ENCODE measurements at regions not wholly inside any gene's neighbourhood (a gene's known extent, or its start where the extent isn't known, plus 50 kb on each side); places are given as distances from the start of the nearest gene placed in this dataset.
A peak's percentile ranks its signal among the peaks of the same experiment; 100 is the strongest.

DNA sequence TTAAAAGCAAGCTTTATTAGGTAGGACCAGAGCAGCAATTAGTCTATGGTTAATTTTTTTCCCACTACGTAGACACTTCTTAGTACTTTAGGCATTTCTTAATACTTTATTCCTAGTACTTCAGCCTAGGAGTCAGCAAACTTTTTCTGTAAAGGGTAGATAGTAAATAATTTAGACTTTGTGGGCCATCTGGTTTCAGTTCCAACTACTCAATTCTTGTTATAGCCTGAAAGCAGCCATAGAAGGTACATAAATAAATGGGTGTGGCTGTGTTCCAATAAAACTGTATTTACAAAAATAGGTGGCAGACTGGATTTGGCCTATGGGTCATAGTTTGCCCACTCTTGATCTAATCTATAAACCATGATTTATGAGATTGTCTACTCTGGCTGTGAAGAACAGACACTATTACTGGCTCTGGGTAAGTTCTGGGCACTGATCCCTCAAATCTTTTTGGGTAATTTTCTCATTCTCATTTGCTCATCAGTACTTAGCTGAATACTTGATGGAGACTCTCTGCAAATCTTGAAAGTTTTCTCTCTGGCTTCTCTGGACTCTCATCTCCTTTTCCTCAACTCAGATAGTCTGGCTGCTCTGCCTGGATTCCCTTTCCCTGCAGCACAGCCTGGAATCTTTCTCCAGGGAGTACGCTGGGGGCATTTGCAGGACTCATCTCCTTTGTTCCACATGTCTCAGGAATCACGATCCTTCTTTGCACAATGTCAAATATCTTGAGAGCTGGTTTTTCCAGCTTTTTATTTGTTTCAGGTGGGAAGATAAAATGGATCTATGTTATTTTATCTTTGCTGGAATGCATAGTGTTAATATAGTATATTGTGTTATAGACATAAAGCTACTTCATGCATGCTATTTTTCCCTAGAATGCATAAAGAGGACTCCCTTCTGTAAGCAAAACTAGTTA, 524.8 kb upstream of the TBL1XR1 start:
- CTCF ChIA-PET, result interaction anchor here (0.6 to 0.7 kb wide), 2 partner anchors 40 to 120 kb away, joined by 3 read pairs; no protein-coding TSS in a partner anchor
- no TSS peak for BruUV-seq (replicated peaks)
- no peaks in the 10 kb centered on the region for H3K9me3 Mint-ChIP-seq (ENCODE audit: unreplicated experiment)
- intact Hi-C loops (cut with micrococcal nuclease), result no loop called here
- peak overlapping the region; percentile 29 for H3K27ac Mint-ChIP-seq (ENCODE audit: low read depth, unreplicated experiment)
- TF ChIP-seq CTCF (IDR thresholded peaks at IDR 0.05; ENCODE audit: unreplicated experiment), result no peak
- peaks cover 8% of the 10 kb centered on the region for H3K4me1 Mint-ChIP-seq (ENCODE audit: insufficient read depth, unreplicated experiment)
- no peak overlapping the region for H3K4me3 Mint-ChIP-seq (ENCODE audit: unreplicated experiment)
- no peak for DNase-seq (ENCODE audit: unreplicated experiment)
- POLR2A ChIA-PET, result no interaction called here
- no peaks in the 10 kb centered on the region for H3K36me3 Mint-ChIP-seq (ENCODE audit: insufficient read depth, unreplicated experiment)
- no peaks in the 10 kb centered on the region for H3K27me3 Mint-ChIP-seq (ENCODE audit: insufficient read depth, unreplicated experiment)

- ChIA-PET POLR2A (no interaction called here), CTCF (no interaction called here)
- BruUV-seq (replicated peaks), result no TSS peak
- Mint-ChIP-seq H3K27ac (ENCODE audit: low read depth, unreplicated experiment) (no peak overlapping the region), H3K36me3 (ENCODE audit: insufficient read depth, unreplicated experiment) (no peaks in the 10 kb centered on the region), H3K4me3 (ENCODE audit: unreplicated experiment) (no peak overlapping the region), H3K9me3 (ENCODE audit: unreplicated experiment) (no peaks in the 10 kb centered on the region), H3K4me1 (ENCODE audit: insufficient read depth, unreplicated experiment) (peaks cover 8% of the 10 kb centered on the region), H3K27me3 (ENCODE audit: insufficient read depth, unreplicated experiment) (no peaks in the 10 kb centered on the region)
- DNase-seq (ENCODE audit: unreplicated experiment), result no peak
- intact Hi-C loops (cut with micrococcal nuclease), result no loop called here
- no peak for TF ChIP-seq CTCF (IDR thresholded peaks at IDR 0.05; ENCODE audit: unreplicated experiment)
Measured at GRCh38 chr3:177724020-177724638, 526.8 kb upstream of the TBL1XR1 start.

- Mint-ChIP-seq H3K27me3 (ENCODE audit: insufficient read depth, unreplicated experiment) (no peaks in the 10 kb centered on the region), H3K9me3 (ENCODE audit: unreplicated experiment) (no peaks in the 10 kb centered on the region), H3K4me3 (ENCODE audit: unreplicated experiment) (no peak overlapping the region), H3K4me1 (ENCODE audit: insufficient read depth, unreplicated experiment) (peaks cover 8% of the 10 kb centered on the region), H3K36me3 (ENCODE audit: insufficient read depth, unreplicated experiment) (no peaks in the 10 kb centered on the region), H3K27ac (ENCODE audit: low read depth, unreplicated experiment) (no peak overlapping the region)
- no TSS peak for BruUV-seq (replicated peaks)
- no peak for DNase-seq (ENCODE audit: unreplicated experiment)
- intact Hi-C loops (cut with micrococcal nuclease), result no loop called here
- POLR2A ChIA-PET, result interaction anchor here (0.9 kb wide), 1 partner anchor 44 kb away, joined by 3 read pairs; no protein-coding TSS in a partner anchor
- TF ChIP-seq CTCF (IDR thresholded peaks at IDR 0.05; ENCODE audit: unreplicated experiment), result no peak
- CTCF ChIA-PET, result no interaction called here
Measured at GRCh38 chr3:177725165-177725564, 527.9 kb upstream of the TBL1XR1 start.

DNA sequence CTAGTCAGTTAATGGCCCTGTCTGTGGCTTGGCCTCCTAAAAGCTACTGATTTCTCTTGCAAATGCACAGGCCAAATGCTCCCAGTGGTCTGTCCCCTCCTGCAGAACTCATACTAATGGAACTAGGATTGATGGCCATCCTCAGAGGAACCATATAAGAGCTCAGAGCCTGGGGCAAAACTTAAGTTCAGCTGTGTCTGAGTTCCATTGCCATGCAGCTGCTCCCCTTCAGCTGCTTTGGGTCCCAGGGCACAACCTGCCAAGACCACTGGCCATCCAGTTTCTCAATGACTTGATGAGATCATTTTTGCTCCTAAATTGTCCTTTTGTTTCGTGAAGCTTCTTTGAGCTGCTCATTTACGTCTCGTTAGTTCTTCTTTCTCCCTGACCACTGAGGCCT, 529.5 kb upstream of the TBL1XR1 start:
- peaks cover 18% of the 10 kb centered on the region for H3K4me1 Mint-ChIP-seq (ENCODE audit: insufficient read depth, unreplicated experiment)
- DNase-seq (ENCODE audit: unreplicated experiment), result no peak
- BruUV-seq (replicated peaks), result no TSS peak
- intact Hi-C loops (cut with micrococcal nuclease), result no loop called here
- H3K4me3 Mint-ChIP-seq (ENCODE audit: unreplicated experiment), result no peak overlapping the region
- H3K27me3 Mint-ChIP-seq (ENCODE audit: insufficient read depth, unreplicated experiment), result no peaks in the 10 kb centered on the region
- H3K36me3 Mint-ChIP-seq (ENCODE audit: insufficient read depth, unreplicated experiment), result no peaks in the 10 kb centered on the region
- no peaks in the 10 kb centered on the region for H3K9me3 Mint-ChIP-seq (ENCODE audit: unreplicated experiment)
- no peak for TF ChIP-seq CTCF (IDR thresholded peaks at IDR 0.05; ENCODE audit: unreplicated experiment)
- CTCF ChIA-PET, result interaction anchor here (0.5 to 0.6 kb wide), 2 partner anchors 16 to 685 kb away, joined by 3 to 5 read pairs; no protein-coding TSS in a partner anchor
- no peak overlapping the region for H3K27ac Mint-ChIP-seq (ENCODE audit: low read depth, unreplicated experiment)
- POLR2A ChIA-PET, result interaction anchor here (0.5 kb wide), 1 partner anchor 16 kb away, joined by 4 read pairs; no protein-coding TSS in a partner anchor
